Adrenal gland (tissue), 5 donors: ENCODE measurements at regions not wholly inside any gene's neighbourhood (a gene's known extent, or its start where the extent isn't known, plus 50 kb on each side); places are given as distances from the start of the nearest gene placed in this dataset.

Experiments used
- POLR2A ChIP-seq, 2 donors: fragments of 450-650 bp; IDR thresholded peaks; one replicate each; pipeline ENCODE4 v1.6.1; 2017; ENCODE audit warnings: antibody characterized with exemption in 2 of 2, mild to moderate bottlenecking in 2 of 2, moderate library complexity in 1 of 2
- TF ChIP-seq, protein P1 (sequence below), 6 experiments: fragments of 450-650 bp in 4 of 6; fragments of 200-600 bp in 2 of 6; sonication (generic) in 1 of 6; IDR thresholded peaks; 1 replicate in 5 of 6; 2 replicates in 1 of 6; pipeline versions ENCODE4 v1.5.1 to v1.8.0; 2016 to 2021; ENCODE audit warnings: antibody characterized with exemption in 6 of 6, mild to moderate bottlenecking in 2 of 6, moderate library complexity in 1 of 6
- donor health status: DM: no; HTN: no; CAD: no.

DNA sequence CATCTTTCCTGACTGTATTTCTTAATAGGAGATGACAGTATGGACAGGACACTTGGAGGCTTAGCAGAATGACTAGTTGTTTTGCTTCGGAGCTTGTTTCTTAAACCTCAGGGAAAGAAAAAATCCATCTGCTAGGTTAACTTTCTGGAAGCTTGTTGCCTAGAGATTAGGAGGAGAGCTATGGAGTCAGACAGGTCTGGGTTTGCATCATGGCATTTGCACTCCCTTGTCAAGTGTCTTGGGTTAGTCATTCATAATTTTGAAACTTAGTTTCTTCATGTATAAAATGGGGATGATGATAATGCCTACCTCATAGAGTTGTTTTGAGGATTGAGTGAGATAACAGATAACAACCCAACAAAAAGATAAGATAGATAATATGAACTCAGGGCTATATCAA is 231.5 kb downstream of the STK31 start:
- TF ChIP-seq, protein P1, sequence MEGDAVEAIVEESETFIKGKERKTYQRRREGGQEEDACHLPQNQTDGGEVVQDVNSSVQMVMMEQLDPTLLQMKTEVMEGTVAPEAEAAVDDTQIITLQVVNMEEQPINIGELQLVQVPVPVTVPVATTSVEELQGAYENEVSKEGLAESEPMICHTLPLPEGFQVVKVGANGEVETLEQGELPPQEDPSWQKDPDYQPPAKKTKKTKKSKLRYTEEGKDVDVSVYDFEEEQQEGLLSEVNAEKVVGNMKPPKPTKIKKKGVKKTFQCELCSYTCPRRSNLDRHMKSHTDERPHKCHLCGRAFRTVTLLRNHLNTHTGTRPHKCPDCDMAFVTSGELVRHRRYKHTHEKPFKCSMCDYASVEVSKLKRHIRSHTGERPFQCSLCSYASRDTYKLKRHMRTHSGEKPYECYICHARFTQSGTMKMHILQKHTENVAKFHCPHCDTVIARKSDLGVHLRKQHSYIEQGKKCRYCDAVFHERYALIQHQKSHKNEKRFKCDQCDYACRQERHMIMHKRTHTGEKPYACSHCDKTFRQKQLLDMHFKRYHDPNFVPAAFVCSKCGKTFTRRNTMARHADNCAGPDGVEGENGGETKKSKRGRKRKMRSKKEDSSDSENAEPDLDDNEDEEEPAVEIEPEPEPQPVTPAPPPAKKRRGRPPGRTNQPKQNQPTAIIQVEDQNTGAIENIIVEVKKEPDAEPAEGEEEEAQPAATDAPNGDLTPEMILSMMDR (IDR thresholded peaks at IDR 0.05) = no peak
- no peak for TF ChIP-seq POLR2A (IDR thresholded peaks at IDR 0.05)
